ENCODE measurements at regions not wholly inside any gene's neighbourhood (a gene's known extent, or its start where the extent isn't known, plus 50 kb on each side); places are given as distances from the start of the nearest gene placed in this dataset.

- TF ChIP-seq CTCF (IDR thresholded peaks at IDR 0.05; ENCODE audit: low read depth, low read length, poor library complexity, severe bottlenecking) (no peak), EZH2phosphoT487 (IDR thresholded peaks at IDR 0.05; ENCODE audit: borderline replicate concordance, low read length) (no peak)
Measured at GRCh38 chr10:120644556-120645410, 187.8 kb downstream of the PLPP4 start.

Measured in DOHH2 (cell line).